ENCODE measurements at regions not wholly inside any gene's neighbourhood (a gene's known extent, or its start where the extent isn't known, plus 50 kb on each side); places are given as distances from the start of the nearest gene placed in this dataset.

DNA sequence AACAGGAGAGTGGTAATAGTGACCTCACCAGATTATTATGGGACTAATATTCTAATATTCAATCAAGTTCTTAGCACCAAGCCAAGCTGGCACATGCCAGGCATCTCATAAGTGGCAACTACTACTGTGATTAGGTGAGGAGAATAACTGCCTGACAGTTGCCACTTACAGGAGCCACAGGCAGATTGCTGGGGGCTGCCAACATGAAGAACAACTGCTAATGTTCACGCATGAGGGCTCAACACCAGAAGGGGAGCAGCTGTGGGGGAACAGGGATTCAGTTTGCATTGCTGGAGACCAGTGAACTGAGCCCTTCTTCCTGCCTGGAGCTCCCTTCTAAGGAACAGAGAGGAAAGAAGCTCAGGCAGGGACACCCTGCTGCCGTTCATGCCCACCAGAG lies 504.5 kb downstream of the FOXO1 start:
- no peaks in the 10 kb centered on the region for H3K27me3 Mint-ChIP-seq (ENCODE audit: low read depth, unreplicated experiment)
- Histone ChIP-seq H3K79me2 (ENCODE audit: insufficient read depth, low read length) (no peaks in the 10 kb centered on the region), H3K4me1 (ENCODE audit: insufficient read depth, low read length) (peaks cover 4% of the 10 kb centered on the region), H4K20me1 (ENCODE audit: insufficient read depth, low read length) (no peaks in the 10 kb centered on the region), H3K9ac (ENCODE audit: low read length) (no peak overlapping the region), H3K27ac (ENCODE audit: low read depth, low read length) (no peak overlapping the region), H3K27me3 (ENCODE audit: insufficient read depth, low read length) (no peaks in the 10 kb centered on the region), H3K4me2 (ENCODE audit: low read length) (no peak overlapping the region), H3K36me3 (ENCODE audit: insufficient read depth, low read length) (no peaks in the 10 kb centered on the region), H3K9me3 (ENCODE audit: insufficient read depth, low read depth, low read length) (no peaks in the 10 kb centered on the region), H2AFZ (ENCODE audit: low read depth, low read length) (no peak overlapping the region), H3K4me3 (ENCODE audit: insufficient read depth, low read depth, low read length) (no peak overlapping the region)
- H3K27ac Mint-ChIP-seq (ENCODE audit: unreplicated experiment): no peak overlapping the region
- TF ChIP-seq, protein P1, sequence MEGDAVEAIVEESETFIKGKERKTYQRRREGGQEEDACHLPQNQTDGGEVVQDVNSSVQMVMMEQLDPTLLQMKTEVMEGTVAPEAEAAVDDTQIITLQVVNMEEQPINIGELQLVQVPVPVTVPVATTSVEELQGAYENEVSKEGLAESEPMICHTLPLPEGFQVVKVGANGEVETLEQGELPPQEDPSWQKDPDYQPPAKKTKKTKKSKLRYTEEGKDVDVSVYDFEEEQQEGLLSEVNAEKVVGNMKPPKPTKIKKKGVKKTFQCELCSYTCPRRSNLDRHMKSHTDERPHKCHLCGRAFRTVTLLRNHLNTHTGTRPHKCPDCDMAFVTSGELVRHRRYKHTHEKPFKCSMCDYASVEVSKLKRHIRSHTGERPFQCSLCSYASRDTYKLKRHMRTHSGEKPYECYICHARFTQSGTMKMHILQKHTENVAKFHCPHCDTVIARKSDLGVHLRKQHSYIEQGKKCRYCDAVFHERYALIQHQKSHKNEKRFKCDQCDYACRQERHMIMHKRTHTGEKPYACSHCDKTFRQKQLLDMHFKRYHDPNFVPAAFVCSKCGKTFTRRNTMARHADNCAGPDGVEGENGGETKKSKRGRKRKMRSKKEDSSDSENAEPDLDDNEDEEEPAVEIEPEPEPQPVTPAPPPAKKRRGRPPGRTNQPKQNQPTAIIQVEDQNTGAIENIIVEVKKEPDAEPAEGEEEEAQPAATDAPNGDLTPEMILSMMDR (IDR thresholded peaks at IDR 0.05; ENCODE audit: insufficient read depth, low read depth, low read length): no peak
- TF ChIP-seq EZH2 (IDR thresholded peaks at IDR 0.05; ENCODE audit: insufficient read depth, low read length): no peak
- DNase-seq (ENCODE audit: low read depth): no peak
- FAIRE-seq: no peak
- no peak overlapping the region for H3K4me3 Mint-ChIP-seq (ENCODE audit: unreplicated experiment)
- H3K9me3 Mint-ChIP-seq (ENCODE audit: unreplicated experiment): no peaks in the 10 kb centered on the region
- no peaks in the 10 kb centered on the region for H3K36me3 Mint-ChIP-seq (ENCODE audit: low read depth, unreplicated experiment)
- H3K4me1 Mint-ChIP-seq (ENCODE audit: low read depth, unreplicated experiment): peaks cover 15% of the 10 kb centered on the region

DNA sequence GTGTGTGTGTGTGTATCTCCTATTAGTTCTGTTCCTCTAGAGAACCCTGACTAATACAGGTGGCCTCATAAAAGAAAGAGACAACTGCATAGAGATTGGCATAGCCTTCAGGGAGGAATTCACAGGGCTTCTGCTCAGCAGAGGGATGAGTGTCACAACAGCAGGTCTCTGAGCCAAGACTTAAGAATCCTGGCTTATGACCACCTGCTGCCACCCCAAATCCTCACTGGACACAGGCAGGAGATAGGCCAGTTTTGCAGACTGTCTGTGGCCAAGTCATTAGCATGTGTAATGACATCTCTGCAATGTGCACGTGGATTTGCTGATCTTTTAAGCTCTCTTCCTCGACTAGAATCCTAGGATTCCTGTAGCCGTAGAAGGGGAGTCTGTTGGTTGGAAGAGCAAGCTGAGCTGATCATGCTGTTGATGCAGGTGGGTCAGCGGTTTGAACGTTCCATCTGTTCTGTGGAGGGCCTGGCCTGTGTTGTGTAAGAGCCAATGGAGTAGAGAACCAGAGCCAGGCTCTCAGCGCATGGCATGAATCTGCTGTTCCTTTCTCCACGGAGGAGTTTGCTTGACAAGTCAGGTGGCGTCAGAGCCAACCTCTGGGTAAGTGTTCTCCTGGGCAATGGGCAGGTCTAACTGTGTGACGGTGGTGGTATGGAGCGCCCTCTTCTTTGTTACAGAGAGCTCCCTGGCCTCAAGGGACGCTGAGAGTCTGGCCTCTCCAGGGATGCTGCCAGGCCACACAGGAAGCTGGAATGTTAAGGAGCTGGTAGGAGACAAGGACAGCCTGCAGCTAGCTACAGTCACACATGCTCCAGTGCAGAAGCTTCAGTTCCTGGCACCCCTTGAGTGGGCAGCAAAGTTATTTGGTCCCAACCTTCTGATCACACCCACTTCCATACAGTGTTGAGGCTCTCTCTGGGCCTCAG lies 503.1 kb downstream of the FOXO1 start:
- Mint-ChIP-seq H3K9me3 (ENCODE audit: unreplicated experiment) (no peaks in the 10 kb centered on the region), H3K4me3 (ENCODE audit: unreplicated experiment) (no peak overlapping the region), H3K27ac (ENCODE audit: unreplicated experiment) (no peak overlapping the region), H3K27me3 (ENCODE audit: low read depth, unreplicated experiment) (no peaks in the 10 kb centered on the region), H3K36me3 (ENCODE audit: low read depth, unreplicated experiment) (no peaks in the 10 kb centered on the region), H3K4me1 (ENCODE audit: low read depth, unreplicated experiment) (peaks cover 15% of the 10 kb centered on the region)
- Histone ChIP-seq H3K4me1 (ENCODE audit: insufficient read depth, low read length) (peaks cover 4% of the 10 kb centered on the region), H4K20me1 (ENCODE audit: insufficient read depth, low read length) (no peaks in the 10 kb centered on the region), H3K9ac (ENCODE audit: low read length) (no peak overlapping the region), H3K79me2 (ENCODE audit: insufficient read depth, low read length) (no peaks in the 10 kb centered on the region), H3K4me3 (ENCODE audit: insufficient read depth, low read depth, low read length) (no peak overlapping the region), H2AFZ (ENCODE audit: low read depth, low read length) (no peak overlapping the region), H3K4me2 (ENCODE audit: low read length) (no peak overlapping the region), H3K27ac (ENCODE audit: low read depth, low read length) (no peak overlapping the region), H3K36me3 (ENCODE audit: insufficient read depth, low read length) (no peaks in the 10 kb centered on the region), H3K27me3 (ENCODE audit: insufficient read depth, low read length) (no peaks in the 10 kb centered on the region), H3K9me3 (ENCODE audit: insufficient read depth, low read depth, low read length) (no peaks in the 10 kb centered on the region)
- FAIRE-seq (no peak), DNase-seq (ENCODE audit: low read depth) (no peak)
- TF ChIP-seq EZH2 (IDR thresholded peaks at IDR 0.05; ENCODE audit: insufficient read depth, low read length): no peak
- TF ChIP-seq, protein P1 (IDR thresholded peaks at IDR 0.05; ENCODE audit: insufficient read depth, low read depth, low read length): no peak

DNA sequence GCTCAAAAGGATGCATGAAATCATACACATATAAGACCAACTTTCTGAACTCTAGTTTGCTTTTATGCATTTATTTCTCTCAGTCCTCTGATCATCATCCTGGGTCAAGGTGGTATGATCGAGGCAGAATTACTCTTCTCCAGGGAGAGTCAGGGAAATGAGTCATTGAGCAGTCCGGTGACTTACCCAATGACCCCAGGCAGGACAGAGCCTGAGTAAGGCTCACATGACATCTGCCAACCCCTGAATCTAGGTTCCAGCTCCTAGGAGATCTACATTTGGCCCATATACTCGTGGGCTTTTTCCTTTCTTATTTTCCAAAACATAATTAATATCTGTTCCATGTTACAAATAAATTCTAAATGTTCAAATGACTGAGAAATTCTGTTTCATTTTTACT lies 502.3 kb downstream of the FOXO1 start:
- no peak for DNase-seq (ENCODE audit: low read depth)
- no peaks in the 10 kb centered on the region for H3K36me3 Mint-ChIP-seq (ENCODE audit: low read depth, unreplicated experiment)
- Histone ChIP-seq H3K9me3 (ENCODE audit: insufficient read depth, low read depth, low read length) (no peaks in the 10 kb centered on the region), H3K4me2 (ENCODE audit: low read length) (no peak overlapping the region), H3K27me3 (ENCODE audit: insufficient read depth, low read length) (no peaks in the 10 kb centered on the region), H2AFZ (ENCODE audit: low read depth, low read length) (no peak overlapping the region), H3K36me3 (ENCODE audit: insufficient read depth, low read length) (no peaks in the 10 kb centered on the region), H3K4me1 (ENCODE audit: insufficient read depth, low read length) (peaks cover 4% of the 10 kb centered on the region), H3K9ac (ENCODE audit: low read length) (no peak overlapping the region), H4K20me1 (ENCODE audit: insufficient read depth, low read length) (no peaks in the 10 kb centered on the region), H3K27ac (ENCODE audit: low read depth, low read length) (no peak overlapping the region), H3K4me3 (ENCODE audit: insufficient read depth, low read depth, low read length) (no peak overlapping the region), H3K79me2 (ENCODE audit: insufficient read depth, low read length) (no peaks in the 10 kb centered on the region)
- H3K4me3 Mint-ChIP-seq (ENCODE audit: unreplicated experiment): no peak overlapping the region
- no peak for TF ChIP-seq EZH2 (IDR thresholded peaks at IDR 0.05; ENCODE audit: insufficient read depth, low read length)
- TF ChIP-seq, protein P1 (IDR thresholded peaks at IDR 0.05; ENCODE audit: insufficient read depth, low read depth, low read length): no peak
- H3K27me3 Mint-ChIP-seq (ENCODE audit: low read depth, unreplicated experiment): no peaks in the 10 kb centered on the region
- peaks cover 18% of the 10 kb centered on the region for H3K4me1 Mint-ChIP-seq (ENCODE audit: low read depth, unreplicated experiment)
- H3K9me3 Mint-ChIP-seq (ENCODE audit: unreplicated experiment): no peaks in the 10 kb centered on the region
- no peak for FAIRE-seq
- no peak overlapping the region for H3K27ac Mint-ChIP-seq (ENCODE audit: unreplicated experiment)

All from astrocyte (in vitro differentiated cells and primary cell).